ENCODE measurements at regions not wholly inside any gene's neighbourhood (a gene's known extent, or its start where the extent isn't known, plus 50 kb on each side); places are given as distances from the start of the nearest gene placed in this dataset.

GRCh38 chr7:3195160-3195559 is 105.9 kb upstream of the SDK1 start:
- no peak for DNase-seq (ENCODE audit: low spot score)

GRCh38 chr7:3196629-3197400 is 104.2 kb upstream of the SDK1 start:
- no peak for DNase-seq (ENCODE audit: low spot score)

- no peak for DNase-seq (ENCODE audit: low spot score)
Observed at GRCh38 chr7:3197567-3198213, 103.4 kb upstream of the SDK1 start.

- DNase-seq (ENCODE audit: low spot score): no peak
Observed at GRCh38 chr7:3198316-3198715, 102.7 kb upstream of the SDK1 start.

GRCh38 chr7:3200504-3200903 is 100.5 kb upstream of the SDK1 start:
- DNase-seq (ENCODE audit: low spot score): peak; percentile 41

- no peak for DNase-seq (ENCODE audit: low spot score)
Observed at GRCh38 chr7:3201306-3201705, 99.7 kb upstream of the SDK1 start.

- no peak for DNase-seq (ENCODE audit: low spot score)
Observed at GRCh38 chr7:3201937-3202710, 98.9 kb upstream of the SDK1 start.

- DNase-seq (ENCODE audit: low spot score): no peak
Observed at GRCh38 chr7:3204526-3204925, 96.5 kb upstream of the SDK1 start.

- DNase-seq (ENCODE audit: low spot score): no peak
Observed at GRCh38 chr7:3206101-3206500, 95.0 kb upstream of the SDK1 start.

- DNase-seq (ENCODE audit: low spot score): no peak
Observed at GRCh38 chr7:3206771-3207191, 94.3 kb upstream of the SDK1 start.

GRCh38 chr7:3207387-3207902 is 93.6 kb upstream of the SDK1 start:
- no peak for DNase-seq (ENCODE audit: low spot score)

- DNase-seq (ENCODE audit: low spot score): no peak
Observed at GRCh38 chr7:3210531-3210930, 90.5 kb upstream of the SDK1 start.

- no peak for DNase-seq (ENCODE audit: low spot score)
Observed at GRCh38 chr7:3214090-3214413, 87.0 kb upstream of the SDK1 start.

GRCh38 chr7:3215624-3216585 is 85.1 kb upstream of the SDK1 start:
- DNase-seq (ENCODE audit: low spot score): no peak

GRCh38 chr7:3217166-3217565 is 83.9 kb upstream of the SDK1 start:
- DNase-seq (ENCODE audit: low spot score): no peak

- no peak for DNase-seq (ENCODE audit: low spot score)
Observed at GRCh38 chr7:3218411-3219225, 82.4 kb upstream of the SDK1 start.

- DNase-seq (ENCODE audit: low spot score): no peak
Observed at GRCh38 chr7:3229904-3230470, 71.1 kb upstream of the SDK1 start.

- DNase-seq (ENCODE audit: low spot score): no peak
Observed at GRCh38 chr7:3230908-3231307, 70.1 kb upstream of the SDK1 start.

GRCh38 chr7:3232228-3232627 is 68.8 kb upstream of the SDK1 start:
- no peak for DNase-seq (ENCODE audit: low spot score)

- DNase-seq (ENCODE audit: low spot score): no peak
Observed at GRCh38 chr7:3233301-3233700, 67.8 kb upstream of the SDK1 start.

- no peak for DNase-seq (ENCODE audit: low spot score)
Observed at GRCh38 chr7:3234051-3234450, 67.0 kb upstream of the SDK1 start.
